Neuronal stem cell (in vitro differentiated cells): ENCODE measurements at regions not wholly inside any gene's neighbourhood (a gene's known extent, or its start where the extent isn't known, plus 50 kb on each side); places are given as distances from the start of the nearest gene placed in this dataset.

Source experiments
- DNase-seq: peaks from one replicate; pipeline ENCODE4 v3.0.0-alpha.2; 2013; ENCODE audit warnings: low spot score
- H2AFZ ChIP-seq: one replicate; pipeline ENCODE4 v1.6.1; 2013; ENCODE audit warnings: mild to moderate bottlenecking, low read length, inconsistent platforms
- H2AK5ac ChIP-seq: 2 replicates; pipeline ENCODE4 v1.6.1; 2013; ENCODE audit warnings: low read depth, mild to moderate bottlenecking, inconsistent platforms, low read length, moderate library complexity, mixed read lengths
- H2BK120ac ChIP-seq: 2 replicates; pipeline ENCODE4 v1.6.1; 2013; ENCODE audit warnings: low read depth, mild to moderate bottlenecking, inconsistent platforms, low read length, moderate library complexity, mixed read lengths
- H2BK12ac ChIP-seq: one replicate; pipeline ENCODE4 v1.6.1; 2013; ENCODE audit warnings: low read length, inconsistent platforms
- H2BK15ac ChIP-seq: 2 replicates; pipeline ENCODE4 v1.6.1; 2013; ENCODE audit warnings: mild to moderate bottlenecking, low read length, inconsistent platforms, mixed read lengths
- H2BK5ac ChIP-seq: one replicate; pipeline ENCODE4 v1.6.1; 2013; ENCODE audit warnings: inconsistent platforms, mild to moderate bottlenecking, low read length, moderate library complexity
- H3K14ac ChIP-seq: one replicate; pipeline ENCODE4 v1.6.1; 2013; ENCODE audit warnings: low read length, inconsistent platforms
- H3K18ac ChIP-seq: 2 replicates; pipeline ENCODE4 v1.6.1; 2013; ENCODE audit warnings: low read length, inconsistent platforms
- H3K23ac ChIP-seq: 2 replicates; pipeline ENCODE4 v1.6.1; 2013; ENCODE audit warnings: low read depth, mild to moderate bottlenecking, mixed read lengths, low read length, inconsistent platforms; ENCODE audit not compliant: poor library complexity
- H3K27ac ChIP-seq: replicated peaks from 3 replicates; pipeline ENCODE4 v1.5.1; 2013; ENCODE audit warnings: low read length, inconsistent platforms
- H3K27me3 ChIP-seq, 3 experiments: 2 replicates each; pipeline ENCODE4 v1.6.1; 2013; ENCODE audit warnings: low read length in 3 of 3, mild to moderate bottlenecking in 2 of 3, inconsistent platforms in 1 of 3, low read depth in 1 of 3, mixed read lengths in 1 of 3, moderate library complexity in 1 of 3; ENCODE audit not compliant: control insufficient read depth in 3 of 3, insufficient read depth in 3 of 3
- H3K36me3 ChIP-seq, 2 donors: replicated peaks in 1 of 2; 2 replicates each; pipeline ENCODE4 v1.6.1; 2013; ENCODE audit warnings: low read length in 2 of 2; ENCODE audit not compliant: control insufficient read depth in 2 of 2, insufficient read depth in 2 of 2
- H3K4ac ChIP-seq: 2 replicates; pipeline ENCODE4 v1.6.1; 2013; ENCODE audit warnings: inconsistent platforms, mild to moderate bottlenecking, low read length, moderate library complexity
- H3K4me1 ChIP-seq, 2 donors: 1 replicate in 1 of 2; 2 replicates in 1 of 2; pipeline ENCODE4 v1.6.1; 2013; ENCODE audit warnings: low read length in 2 of 2, low read depth in 1 of 2; ENCODE audit not compliant: control insufficient read depth in 2 of 2, insufficient read depth in 1 of 2
- H3K4me2 ChIP-seq: one replicate; pipeline ENCODE4 v1.6.1; 2013; ENCODE audit warnings: mild to moderate bottlenecking, low read length, inconsistent platforms; ENCODE audit not compliant: insufficient read depth, poor library complexity, severe bottlenecking
- H3K4me3 ChIP-seq, 2 donors: 2 replicates each; pipeline ENCODE4 v1.5.1; 2013; ENCODE audit warnings: low read length in 2 of 2, mild to moderate bottlenecking in 2 of 2, inconsistent platforms in 1 of 2, moderate library complexity in 1 of 2
- H3K79me1 ChIP-seq: one replicate; pipeline ENCODE4 v1.6.1; 2013; ENCODE audit warnings: low read depth, mild to moderate bottlenecking, inconsistent platforms, low read length, moderate library complexity
- H3K9ac ChIP-seq: one replicate; pipeline ENCODE4 v1.6.1; 2013; ENCODE audit warnings: mild to moderate bottlenecking, low read depth, low read length, inconsistent platforms; ENCODE audit not compliant: poor library complexity
- H3K9me3 ChIP-seq, 2 donors: replicated peaks in 1 of 2; 2 replicates each; pipeline versions ENCODE3 to v1.6.1; 2013; ENCODE audit warnings: low read length in 2 of 2, mild to moderate bottlenecking in 2 of 2, inconsistent platforms in 1 of 2, low read depth in 1 of 2, mixed read lengths in 1 of 2, moderate library complexity in 1 of 2; ENCODE audit not compliant: control insufficient read depth in 2 of 2, insufficient read depth in 1 of 2
- H4K8ac ChIP-seq: one replicate; pipeline ENCODE4 v1.6.1; 2013; ENCODE audit warnings: low read depth, mild to moderate bottlenecking, inconsistent platforms, low read length, moderate library complexity
- H4K91ac ChIP-seq: one replicate; pipeline ENCODE4 v1.6.1; 2013; ENCODE audit warnings: low read length, low read depth, mild to moderate bottlenecking, inconsistent platforms; ENCODE audit not compliant: poor library complexity
- WGBS, 2 donors: extraction: QIAGEN DNeasy Blood & Tissue Kit; methylation state at CpG; one replicate each; pipeline ENCODE4 v1.1.7; 2013; ENCODE audit warnings: missing lambda C conversion rate in 2 of 2, mixed read lengths in 1 of 2; ENCODE audit not compliant: insufficient read length in 2 of 2, insufficient replicate concordance in 1 of 2; ENCODE audit errors: extremely low coverage in 2 of 2; 5-methylcytosine and 5-hydroxymethylcytosine counted together

GRCh38 chr1:163813251-163813650 lies 491.5 kb downstream of the NUF2 start:
- Histone ChIP-seq H2BK15ac (no peak overlapping the region), H2AK5ac (no peak overlapping the region), H3K14ac (no peak overlapping the region), H3K79me1 (no peaks in the 10 kb centered on the region), H3K4ac (no peak overlapping the region), H3K27ac (no peak overlapping the region), H3K36me3 (no peaks in the 10 kb centered on the region), H2BK120ac (no peak overlapping the region), H2BK5ac (no peak overlapping the region), H4K91ac (no peak overlapping the region), H3K9ac (no peak overlapping the region), H3K4me3 (no peak overlapping the region), H3K4me2 (no peak overlapping the region), H3K23ac (no peak overlapping the region), H3K9me3 (no peaks in the 10 kb centered on the region), H2AFZ (no peak overlapping the region), H3K4me1 (no peaks in the 10 kb centered on the region), H3K18ac (no peak overlapping the region), H2BK12ac (no peak overlapping the region), H4K8ac (no peak overlapping the region), H3K27me3 (no peaks in the 10 kb centered on the region)
- no peak for DNase-seq
- no CpG with 5 or more reads among the region's 2 CpGs for WGBS, 2 donors

GRCh38 chr1:163820226-163820625 lies 498.5 kb downstream of the NUF2 start:
- no peak overlapping the region for H4K91ac ChIP-seq
- H2BK5ac ChIP-seq = no peak overlapping the region
- no peaks in the 10 kb centered on the region for H3K27me3 ChIP-seq
- no peak for DNase-seq
- H3K9me3 ChIP-seq = no peaks in the 10 kb centered on the region
- no peak overlapping the region for H2AK5ac ChIP-seq
- no peaks in the 10 kb centered on the region for H3K4me1 ChIP-seq
- no peak overlapping the region for H2BK15ac ChIP-seq
- H2BK12ac ChIP-seq = no peak overlapping the region
- no peak overlapping the region for H3K23ac ChIP-seq
- no peak overlapping the region for H3K4me2 ChIP-seq
- H3K36me3 ChIP-seq = no peaks in the 10 kb centered on the region
- no peak overlapping the region for H3K9ac ChIP-seq
- no peak overlapping the region for H2BK120ac ChIP-seq
- no peak overlapping the region for H3K4me3 ChIP-seq
- H3K27ac ChIP-seq = no peak overlapping the region
- no peak overlapping the region for H3K4ac ChIP-seq
- no peak overlapping the region for H4K8ac ChIP-seq
- no peak overlapping the region for H2AFZ ChIP-seq
- no peak overlapping the region for H3K18ac ChIP-seq
- no peaks in the 10 kb centered on the region for H3K79me1 ChIP-seq
- H3K14ac ChIP-seq = no peak overlapping the region

DNA sequence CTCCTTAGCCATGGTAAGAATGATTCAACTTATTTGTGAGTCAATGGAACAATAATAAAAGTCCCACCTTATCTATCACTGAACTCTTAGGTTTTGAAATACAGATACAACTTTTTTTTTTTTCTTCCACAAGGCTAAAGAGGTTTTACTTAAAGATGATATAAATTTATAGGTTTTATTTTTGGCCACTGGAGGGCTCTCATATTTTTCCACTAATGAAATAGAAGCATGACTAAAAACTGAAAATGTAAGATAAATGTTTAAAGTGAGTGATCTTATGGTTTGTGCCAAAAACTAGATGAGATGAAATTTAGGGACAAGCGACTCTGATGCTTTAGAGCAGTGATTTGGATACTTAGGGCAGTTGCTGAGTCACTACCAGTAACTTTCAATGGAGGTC lies 499.0 kb downstream of the NUF2 start:
- Histone ChIP-seq H2AK5ac (no peak overlapping the region), H3K4me3 (no peak overlapping the region), H3K23ac (no peak overlapping the region), H3K79me1 (no peaks in the 10 kb centered on the region), H4K8ac (no peak overlapping the region), H3K27me3 (no peaks in the 10 kb centered on the region), H3K9ac (no peak overlapping the region), H4K91ac (no peak overlapping the region), H2BK12ac (no peak overlapping the region), H3K14ac (no peak overlapping the region), H3K4ac (no peak overlapping the region), H2AFZ (no peak overlapping the region), H3K18ac (no peak overlapping the region), H2BK120ac (no peak overlapping the region), H2BK15ac (no peak overlapping the region), H3K36me3 (no peaks in the 10 kb centered on the region), H3K4me1 (no peaks in the 10 kb centered on the region), H3K4me2 (no peak overlapping the region), H2BK5ac (no peak overlapping the region), H3K27ac (no peak overlapping the region), H3K9me3 (no peaks in the 10 kb centered on the region)
- no CpG with 5 or more reads among the region's 1 CpG for WGBS, 2 donors
- DNase-seq = no peak

DNA sequence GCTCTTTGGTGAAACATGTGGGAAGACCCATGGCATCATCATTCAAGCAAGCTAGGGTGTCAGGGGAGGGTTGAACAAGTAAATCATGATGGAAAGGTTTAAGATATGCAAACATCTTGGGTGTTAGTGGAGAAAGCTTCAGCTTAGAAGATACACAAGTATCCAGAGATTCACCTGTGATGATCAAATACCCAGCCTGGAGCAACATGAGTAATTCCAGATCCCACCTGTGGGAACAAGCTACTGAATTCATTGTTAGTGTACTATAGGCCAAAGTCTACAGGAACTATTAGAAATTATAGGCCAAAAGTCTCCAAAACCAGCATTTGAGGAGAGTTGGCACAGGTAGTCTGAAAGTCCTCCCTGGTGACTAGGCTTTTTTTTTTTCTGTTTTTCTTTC lies 499.9 kb downstream of the NUF2 start:
- no peaks in the 10 kb centered on the region for H3K27me3 ChIP-seq
- no peak overlapping the region for H2AFZ ChIP-seq
- no peaks in the 10 kb centered on the region for H3K4me1 ChIP-seq
- no peak overlapping the region for H3K9ac ChIP-seq
- no peak overlapping the region for H3K14ac ChIP-seq
- H3K9me3 ChIP-seq = no peaks in the 10 kb centered on the region
- H4K8ac ChIP-seq = no peak overlapping the region
- no peak overlapping the region for H2BK120ac ChIP-seq
- no peak overlapping the region for H3K4me3 ChIP-seq
- no peak overlapping the region for H3K18ac ChIP-seq
- no peak overlapping the region for H2BK12ac ChIP-seq
- H2BK5ac ChIP-seq = no peak overlapping the region
- no peak overlapping the region for H3K4ac ChIP-seq
- DNase-seq = no peak
- no peak overlapping the region for H2BK15ac ChIP-seq
- no peak overlapping the region for H2AK5ac ChIP-seq
- no peaks in the 10 kb centered on the region for H3K36me3 ChIP-seq
- H3K79me1 ChIP-seq = no peaks in the 10 kb centered on the region
- no peak overlapping the region for H3K27ac ChIP-seq
- H3K23ac ChIP-seq = no peak overlapping the region
- H3K4me2 ChIP-seq = no peak overlapping the region
- no peak overlapping the region for H4K91ac ChIP-seq
